Kidney epithelial cell (primary cell): ENCODE measurements at regions not wholly inside any gene's neighbourhood (a gene's known extent, or its start where the extent isn't known, plus 50 kb on each side); places are given as distances from the start of the nearest gene placed in this dataset.

Experiments
- DNase-seq: peaks from one replicate; pipeline ENCODE4 v3.0.0-alpha.2; 2010; ENCODE audit warnings: low read depth
- H3K27me3 ChIP-seq: 2 replicates; pipeline ENCODE4 v1.6.0; 2011; ENCODE audit warnings: low read length; ENCODE audit not compliant: control insufficient read depth, insufficient read depth
- H3K36me3 ChIP-seq: 2 replicates; pipeline ENCODE4 v1.5.1; 2011; ENCODE audit warnings: low read length; ENCODE audit not compliant: control insufficient read depth, insufficient read depth
- H3K4me3 ChIP-seq: 2 replicates; pipeline ENCODE4 v1.5.1; 2011; ENCODE audit warnings: low read depth, mild to moderate bottlenecking, control low read depth, low read length
- CTCF ChIP-seq: IDR thresholded peaks from 2 replicates; pipeline ENCODE4 v1.5.1; 2011; ENCODE audit warnings: mild to moderate bottlenecking, moderate library complexity, low read length, control low read depth, inconsistent platforms; ENCODE audit not compliant: insufficient read depth, poor library complexity, severe bottlenecking

GRCh38 chr1:232432313-232432712, 197.6 kb downstream of the SIPA1L2 start:
- no peak for DNase-seq
- Histone ChIP-seq H3K36me3 (no peaks in the 10 kb centered on the region), H3K27me3 (no peaks in the 10 kb centered on the region), H3K4me3 (no peak overlapping the region)
- no peak for TF ChIP-seq CTCF

GRCh38 chr1:232431748-232432147, 198.2 kb downstream of the SIPA1L2 start:
- H3K27me3 ChIP-seq: no peaks in the 10 kb centered on the region
- H3K36me3 ChIP-seq: no peaks in the 10 kb centered on the region
- no peak for TF ChIP-seq CTCF
- no peak for DNase-seq
- no peak overlapping the region for H3K4me3 ChIP-seq

- Histone ChIP-seq H3K4me3 (no peak overlapping the region), H3K27me3 (no peaks in the 10 kb centered on the region), H3K36me3 (no peaks in the 10 kb centered on the region)
- no peak for DNase-seq
- TF ChIP-seq CTCF: no peak
Observed at GRCh38 chr1:232431326-232431725, 198.6 kb downstream of the SIPA1L2 start.

GRCh38 chr1:232430467-232430866, 199.5 kb downstream of the SIPA1L2 start:
- Histone ChIP-seq H3K36me3 (no peaks in the 10 kb centered on the region), H3K27me3 (no peaks in the 10 kb centered on the region)

GRCh38 chr1:232428786-232429530, 201.0 kb downstream of the SIPA1L2 start:
- no peak for TF ChIP-seq CTCF
- DNase-seq: no peak
- Histone ChIP-seq H3K36me3 (no peaks in the 10 kb centered on the region), H3K4me3 (no peak overlapping the region), H3K27me3 (no peaks in the 10 kb centered on the region)

More at GRCh38 chr1:232430467-232430866, 199.5 kb downstream of the SIPA1L2 start:
- H3K4me3 ChIP-seq: no peak overlapping the region
- TF ChIP-seq CTCF: no peak
- DNase-seq: no peak

- DNase-seq: no peak
- no peak overlapping the region for H3K4me3 ChIP-seq
- no peak for TF ChIP-seq CTCF
- H3K27me3 ChIP-seq: no peaks in the 10 kb centered on the region
- H3K36me3 ChIP-seq: no peaks in the 10 kb centered on the region
Observed at GRCh38 chr1:232428036-232428645, 201.8 kb downstream of the SIPA1L2 start.
